HEK293 (cell line): ENCODE measurements at regions not wholly inside any gene's neighbourhood (a gene's known extent, or its start where the extent isn't known, plus 50 kb on each side); places are given as distances from the start of the nearest gene placed in this dataset.

Source experiments
- ATF2 ChIP-seq: fragments of 450-650 bp; formaldehyde crosslinking; IDR thresholded peaks from 2 replicates; pipeline ENCODE4 v1.5.1; 2016; ENCODE audit warnings: missing biosample characterization, missing genetic modification characterization, low read depth
- BCL11A ChIP-seq: fragments of 450-650 bp; formaldehyde crosslinking; IDR thresholded peaks from 2 replicates; pipeline ENCODE4 v1.5.1; 2016; ENCODE audit warnings: low read depth, missing biosample characterization, missing genetic modification characterization
- HOXC10 ChIP-seq: sonication (generic); formaldehyde crosslinking; IDR thresholded peaks from 2 replicates; pipeline ENCODE4 v1.8.1; 2023; ENCODE audit warnings: mild to moderate bottlenecking, missing genetic modification reagents
- IKZF3 ChIP-seq: fragments of 450-650 bp; IDR thresholded peaks from 2 replicates; pipeline ENCODE4 v1.5.0; 2018; ENCODE audit warnings: missing biosample characterization, mild to moderate bottlenecking, missing genetic modification characterization, moderate library complexity
- KLF8 ChIP-seq: fragments of 450-650 bp; formaldehyde crosslinking; IDR thresholded peaks from 2 replicates; pipeline ENCODE4 v1.5.1; 2016; ENCODE audit warnings: missing biosample characterization, missing genetic modification characterization
- OSR2 ChIP-seq: fragments of 450-650 bp; formaldehyde crosslinking; IDR thresholded peaks from 2 replicates; pipeline ENCODE4 v1.5.1; 2016; ENCODE audit warnings: missing biosample characterization, missing genetic modification characterization
- REST ChIP-seq: fragments of 450-650 bp; formaldehyde crosslinking; IDR thresholded peaks from 2 replicates; pipeline ENCODE4 v1.5.1; 2016; ENCODE audit warnings: missing biosample characterization, missing genetic modification characterization
- SCRT2 ChIP-seq: fragments of 450-650 bp; formaldehyde crosslinking; IDR thresholded peaks from 2 replicates; pipeline ENCODE4 v1.5.1; 2016; ENCODE audit warnings: missing biosample characterization, missing genetic modification characterization
- TRIM28 ChIP-seq: IDR thresholded peaks from 2 replicates; pipeline ENCODE4 v1.6.1; 2011; ENCODE audit warnings: low read length, control low read depth, borderline replicate concordance
- YY1 ChIP-seq: fragments of 450-650 bp; formaldehyde crosslinking; IDR thresholded peaks from 2 replicates; pipeline ENCODE4 v1.5.1; 2018; ENCODE audit warnings: missing biosample characterization, missing genetic modification characterization
- ZBTB17 ChIP-seq: fragments of 450-650 bp; formaldehyde crosslinking; IDR thresholded peaks from 2 replicates; pipeline ENCODE4 v1.5.1; 2016; ENCODE audit warnings: missing biosample characterization, missing genetic modification characterization
- ZBTB21 ChIP-seq: fragments of 450-650 bp; formaldehyde crosslinking; IDR thresholded peaks from 2 replicates; pipeline ENCODE4 v1.5.1; 2017; ENCODE audit warnings: missing biosample characterization, missing genetic modification characterization
- ZFP41 ChIP-seq: fragments of 450-650 bp; formaldehyde crosslinking; IDR thresholded peaks from 2 replicates; pipeline ENCODE4 v1.5.1; 2016; ENCODE audit warnings: missing biosample characterization, missing genetic modification characterization, borderline replicate concordance
- ZNF10 ChIP-seq: fragments of 450-650 bp; formaldehyde crosslinking; IDR thresholded peaks from 2 replicates; pipeline ENCODE4 v1.5.1; 2017; ENCODE audit warnings: missing biosample characterization, missing genetic modification characterization
- ZNF112 ChIP-seq: fragments of 450-650 bp; formaldehyde crosslinking; IDR thresholded peaks from 2 replicates; pipeline ENCODE4 v1.5.0; 2017; ENCODE audit warnings: missing biosample characterization, missing genetic modification characterization
- ZNF114 ChIP-seq: fragments of 450-650 bp; formaldehyde crosslinking; IDR thresholded peaks from 2 replicates; pipeline ENCODE4 v1.5.0; 2017; ENCODE audit warnings: missing biosample characterization, missing genetic modification characterization
- ZNF132 ChIP-seq: fragments of 450-650 bp; formaldehyde crosslinking; IDR thresholded peaks from 2 replicates; pipeline ENCODE4 v1.5.1; 2017; ENCODE audit warnings: missing biosample characterization, missing genetic modification characterization, borderline replicate concordance
- ZNF155 ChIP-seq: fragments of 450-650 bp; formaldehyde crosslinking; IDR thresholded peaks from 2 replicates; pipeline ENCODE4 v1.5.1; 2016; ENCODE audit warnings: missing biosample characterization, missing genetic modification characterization
- ZNF175 ChIP-seq: fragments of 450-650 bp; formaldehyde crosslinking; IDR thresholded peaks from 2 replicates; pipeline ENCODE4 v1.5.1; 2016; ENCODE audit warnings: missing biosample characterization, missing genetic modification characterization
- ZNF184 ChIP-seq: fragments of 450-650 bp; IDR thresholded peaks from 2 replicates; pipeline ENCODE4 v1.5.1; 2018; ENCODE audit warnings: missing biosample characterization, mild to moderate bottlenecking, missing genetic modification characterization
- ZNF214 ChIP-seq: fragments of 450-650 bp; formaldehyde crosslinking; IDR thresholded peaks from 2 replicates; pipeline ENCODE4 v1.5.1; 2017; ENCODE audit warnings: missing biosample characterization, mild to moderate bottlenecking, missing genetic modification characterization, borderline replicate concordance
- ZNF26 ChIP-seq: fragments of 450-650 bp; formaldehyde crosslinking; IDR thresholded peaks from 2 replicates; pipeline ENCODE4 v1.5.1; 2016; ENCODE audit warnings: missing biosample characterization, missing genetic modification characterization
- ZNF274 ChIP-seq, 2 experiments: fragments of 200-500 bp in 1 of 2; fragments of 450-650 bp in 1 of 2; sonication (Bioruptor generic) in 1 of 2; formaldehyde crosslinking in 1 of 2; IDR thresholded peaks; 2 replicates each; pipeline versions ENCODE4 v1.5.1 to v1.6.1; 2014 to 2016; ENCODE audit warnings: borderline replicate concordance in 1 of 2, inconsistent platforms in 1 of 2, low read length in 1 of 2, missing biosample characterization in 1 of 2, missing genetic modification characterization in 1 of 2
- ZNF366 ChIP-seq: fragments of 450-650 bp; formaldehyde crosslinking; conservative IDR thresholded peaks from 2 replicates; pipeline ENCODE4 v1.5.1; 2016; ENCODE audit warnings: missing biosample characterization, missing genetic modification characterization
- ZNF37A ChIP-seq: fragments of 450-650 bp; IDR thresholded peaks from 2 replicates; pipeline ENCODE4 v1.5.1; 2018; ENCODE audit warnings: missing biosample characterization, missing genetic modification characterization
- ZNF423 ChIP-seq: fragments of 450-650 bp; formaldehyde crosslinking; IDR thresholded peaks from 2 replicates; pipeline ENCODE4 v1.5.1; 2016; ENCODE audit warnings: missing biosample characterization, missing genetic modification characterization
- ZNF560 ChIP-seq: fragments of 450-650 bp; formaldehyde crosslinking; IDR thresholded peaks from 2 replicates; pipeline ENCODE4 v1.5.1; 2017; ENCODE audit warnings: missing biosample characterization, missing genetic modification characterization, borderline replicate concordance
- ZNF571 ChIP-seq: fragments of 450-650 bp; formaldehyde crosslinking; IDR thresholded peaks from 2 replicates; pipeline ENCODE4 v1.5.0; 2017; ENCODE audit warnings: missing biosample characterization, missing genetic modification characterization
- ZNF580 ChIP-seq: fragments of 450-650 bp; formaldehyde crosslinking; IDR thresholded peaks from 2 replicates; pipeline ENCODE4 v1.5.1; 2016; ENCODE audit warnings: missing biosample characterization, missing genetic modification characterization
- ZNF623 ChIP-seq: fragments of 450-650 bp; formaldehyde crosslinking; IDR thresholded peaks from 2 replicates; pipeline ENCODE4 v1.5.1; 2016; ENCODE audit warnings: missing biosample characterization, missing genetic modification characterization
- ZNF624 ChIP-seq: fragments of 450-650 bp; formaldehyde crosslinking; IDR thresholded peaks from 2 replicates; pipeline ENCODE4 v1.5.1; 2017; ENCODE audit warnings: missing biosample characterization, missing genetic modification characterization
- ZNF629 ChIP-seq: fragments of 450-650 bp; formaldehyde crosslinking; IDR thresholded peaks from 2 replicates; pipeline ENCODE4 v1.5.1; 2017; ENCODE audit warnings: missing biosample characterization, missing genetic modification characterization
- ZNF776 ChIP-seq: fragments of 450-650 bp; formaldehyde crosslinking; IDR thresholded peaks from 2 replicates; pipeline ENCODE4 v1.5.0; 2017; ENCODE audit warnings: missing biosample characterization, missing genetic modification characterization, borderline replicate concordance
- ZNF837 ChIP-seq: fragments of 450-650 bp; formaldehyde crosslinking; IDR thresholded peaks from 2 replicates; pipeline ENCODE4 v1.5.1; 2016; ENCODE audit warnings: missing biosample characterization, missing genetic modification characterization
- ZSCAN5A ChIP-seq: fragments of 450-650 bp; formaldehyde crosslinking; IDR thresholded peaks from 2 replicates; pipeline ENCODE4 v1.5.1; 2016; ENCODE audit warnings: missing biosample characterization, missing genetic modification characterization

- TF ChIP-seq ZNF624 (peak; percentile 90; the same call in 1 of the 2 replicates), SCRT2 (tag by site-specific recombination) (no peak), ZNF423 (tag by site-specific recombination) (no peak), ZNF175 (tag by site-specific recombination) (no peak), TRIM28 (no peak), ZNF776 (peak; percentile 94), ZNF560 (tag by site-specific recombination) (no peak), ZBTB17 (tag by site-specific recombination) (no peak), ZNF837 (tag by site-specific recombination) (no peak), ZFP41 (tag by site-specific recombination) (no peak), ZNF184 (tag by site-specific recombination) (peak; percentile 81; the same call in 1 of the 2 replicates), BCL11A (tag by site-specific recombination) (no peak), YY1 (tag by site-specific recombination) (no peak), ZNF114 (tag by site-specific recombination) (no peak), ZNF112 (peak; percentile 70; the same call in 1 of the 2 replicates), ZNF366 (tag by site-specific recombination) (no peak), ZNF37A (tag by site-specific recombination) (peak; percentile 66; the same call in 1 of the 2 replicates), ZNF132 (tag by site-specific recombination) (peak; percentile 72; the same call in 1 of the 2 replicates), ZNF274 (IDR thresholded peaks at IDR 0.05; ENCODE audit: low read length) (no peak), ZNF274 (tag by site-specific recombination; IDR thresholded peaks at IDR 0.05; ENCODE audit: borderline replicate concordance) (no peak), HOXC10 (CRISPR knock-in tag) (no peak), ZNF623 (tag by site-specific recombination) (no peak), ZNF155 (tag by site-specific recombination) (no peak), ZNF214 (tag by site-specific recombination) (peak; percentile 58; the same call in 1 of the 2 replicates), ZNF10 (tag by site-specific recombination) (no peak), ZNF26 (no peak), OSR2 (tag by site-specific recombination) (no peak), KLF8 (no peak), ZNF580 (tag by site-specific recombination) (no peak), IKZF3 (tag by site-specific recombination) (no peak), ZBTB21 (tag by site-specific recombination) (no peak), ZNF629 (tag by site-specific recombination) (no peak), ZSCAN5A (tag by site-specific recombination) (no peak), REST (no peak), ZNF571 (tag by site-specific recombination) (peak; percentile 96), ATF2 (tag by site-specific recombination) (no peak)
Observed at GRCh38 chr9:87816036-87816435, 66.6 kb upstream of the SPATA31E1 start (continued).
